Nephron progenitor cell (in vitro differentiated cells): ENCODE measurements at regions not wholly inside any gene's neighbourhood (a gene's known extent, or its start where the extent isn't known, plus 50 kb on each side); places are given as distances from the start of the nearest gene placed in this dataset.

Experiments
- DNase-seq: peaks from one replicate; pipeline ENCODE4 v3.0.0; 2021
- H3K27ac Mint-ChIP-seq: 2 replicates; pipeline ENCODE4 v1.8.0; 2021; ENCODE audit warnings: mild to moderate bottlenecking, moderate library complexity, mixed read lengths
- H3K27me3 Mint-ChIP-seq: 2 replicates; pipeline ENCODE4 v1.8.0; 2021; ENCODE audit warnings: mild to moderate bottlenecking, low read depth, mixed read lengths; ENCODE audit not compliant: poor library complexity
- H3K36me3 Mint-ChIP-seq: 2 replicates; pipeline ENCODE4 v1.8.0; 2021; ENCODE audit warnings: low read depth, mixed read lengths
- H3K4me1 Mint-ChIP-seq: 2 replicates; pipeline ENCODE4 v1.8.0; 2021; ENCODE audit warnings: mixed read lengths
- H3K4me3 Mint-ChIP-seq: 2 replicates; pipeline ENCODE4 v1.8.0; 2021; ENCODE audit warnings: mild to moderate bottlenecking, moderate library complexity, mixed read lengths
- H3K9me3 Mint-ChIP-seq: 2 replicates; pipeline ENCODE4 v1.8.0; 2021; ENCODE audit warnings: mild to moderate bottlenecking, moderate library complexity, mixed read lengths
- CTCF ChIP-seq: fragments of 200-600 bp; sonication (generic); IDR thresholded peaks from 2 replicates; pipeline ENCODE4 v1.5.0; 2021; ENCODE audit warnings: antibody characterized with exemption

- Mint-ChIP-seq H3K4me3 (no peak overlapping the region), H3K36me3 (no peaks in the 10 kb centered on the region), H3K4me1 (peaks cover 12% of the 10 kb centered on the region), H3K9me3 (no peaks in the 10 kb centered on the region), H3K27ac (no peak overlapping the region), H3K27me3 (peaks cover 7% of the 10 kb centered on the region)
- TF ChIP-seq CTCF, result no peak
- DNase-seq, result no peak
Measured at GRCh38 chr21:35394634-35395369, 345.7 kb upstream of the RUNX1 start.

- H3K27me3 Mint-ChIP-seq, result peaks cover 7% of the 10 kb centered on the region
- peaks cover 7% of the 10 kb centered on the region for H3K4me1 Mint-ChIP-seq
- no peak for DNase-seq
- H3K9me3 Mint-ChIP-seq, result no peaks in the 10 kb centered on the region
- H3K27ac Mint-ChIP-seq, result no peak overlapping the region
- H3K36me3 Mint-ChIP-seq, result no peaks in the 10 kb centered on the region
- no peak overlapping the region for H3K4me3 Mint-ChIP-seq
- TF ChIP-seq CTCF, result no peak
Measured at GRCh38 chr21:35394049-35394448, 344.9 kb upstream of the RUNX1 start.

GRCh38 chr21:35390013-35390776 lies 341.1 kb upstream of the RUNX1 start:
- peaks cover 5% of the 10 kb centered on the region for H3K27me3 Mint-ChIP-seq
- no peaks in the 10 kb centered on the region for H3K36me3 Mint-ChIP-seq
- no peak overlapping the region for H3K4me3 Mint-ChIP-seq
- DNase-seq, result no peak
- H3K9me3 Mint-ChIP-seq, result peaks cover 9% of the 10 kb centered on the region
- no peak for TF ChIP-seq CTCF
- no peaks in the 10 kb centered on the region for H3K4me1 Mint-ChIP-seq
- no peak overlapping the region for H3K27ac Mint-ChIP-seq

GRCh38 chr21:35386491-35387079 lies 337.5 kb upstream of the RUNX1 start:
- H3K4me3 Mint-ChIP-seq, result no peak overlapping the region
- peaks cover 5% of the 10 kb centered on the region for H3K27me3 Mint-ChIP-seq
- DNase-seq, result no peak
- no peaks in the 10 kb centered on the region for H3K4me1 Mint-ChIP-seq
- no peak overlapping the region for H3K27ac Mint-ChIP-seq
- H3K9me3 Mint-ChIP-seq, result peaks cover 9% of the 10 kb centered on the region
- no peak for TF ChIP-seq CTCF
- no peaks in the 10 kb centered on the region for H3K36me3 Mint-ChIP-seq

- DNase-seq, result no peak
- Mint-ChIP-seq H3K27me3 (peaks cover 3% of the 10 kb centered on the region), H3K27ac (no peak overlapping the region), H3K9me3 (peaks cover 9% of the 10 kb centered on the region), H3K4me3 (no peak overlapping the region), H3K4me1 (no peaks in the 10 kb centered on the region), H3K36me3 (no peaks in the 10 kb centered on the region)
- TF ChIP-seq CTCF, result no peak
Measured at GRCh38 chr21:35384375-35384774, 335.3 kb upstream of the RUNX1 start.
